Activated naive CD8-positive, alpha-beta T cell treated with anti-CD3 and anti-CD28 coated beads for 36 hours (primary cell): ENCODE measurements at regions not wholly inside any gene's neighbourhood (a gene's known extent, or its start where the extent isn't known, plus 50 kb on each side); places are given as distances from the start of the nearest gene placed in this dataset.

Source experiments
- DNase-seq: peaks from one replicate; pipeline ENCODE4 v3.0.0; 2021
- H3K27ac Mint-ChIP-seq: one replicate; pipeline ENCODE4 v1.8.0; 2022; ENCODE audit warnings: mild to moderate bottlenecking, moderate library complexity, mixed read lengths
- H3K27me3 Mint-ChIP-seq: one replicate; pipeline ENCODE4 v1.8.0; 2022; ENCODE audit warnings: mild to moderate bottlenecking, mixed read lengths
- H3K36me3 Mint-ChIP-seq: one replicate; pipeline ENCODE4 v1.8.0; 2021; ENCODE audit warnings: mild to moderate bottlenecking, mixed read lengths
- H3K4me1 Mint-ChIP-seq: one replicate; pipeline ENCODE4 v1.8.0; 2021; ENCODE audit warnings: mixed read lengths
- H3K4me3 Mint-ChIP-seq: one replicate; pipeline ENCODE4 v1.8.0; 2022; ENCODE audit warnings: mild to moderate bottlenecking, moderate library complexity, mixed read lengths
- H3K9me3 Mint-ChIP-seq: one replicate; pipeline ENCODE4 v1.8.0; 2022; ENCODE audit warnings: mixed read lengths

DNA sequence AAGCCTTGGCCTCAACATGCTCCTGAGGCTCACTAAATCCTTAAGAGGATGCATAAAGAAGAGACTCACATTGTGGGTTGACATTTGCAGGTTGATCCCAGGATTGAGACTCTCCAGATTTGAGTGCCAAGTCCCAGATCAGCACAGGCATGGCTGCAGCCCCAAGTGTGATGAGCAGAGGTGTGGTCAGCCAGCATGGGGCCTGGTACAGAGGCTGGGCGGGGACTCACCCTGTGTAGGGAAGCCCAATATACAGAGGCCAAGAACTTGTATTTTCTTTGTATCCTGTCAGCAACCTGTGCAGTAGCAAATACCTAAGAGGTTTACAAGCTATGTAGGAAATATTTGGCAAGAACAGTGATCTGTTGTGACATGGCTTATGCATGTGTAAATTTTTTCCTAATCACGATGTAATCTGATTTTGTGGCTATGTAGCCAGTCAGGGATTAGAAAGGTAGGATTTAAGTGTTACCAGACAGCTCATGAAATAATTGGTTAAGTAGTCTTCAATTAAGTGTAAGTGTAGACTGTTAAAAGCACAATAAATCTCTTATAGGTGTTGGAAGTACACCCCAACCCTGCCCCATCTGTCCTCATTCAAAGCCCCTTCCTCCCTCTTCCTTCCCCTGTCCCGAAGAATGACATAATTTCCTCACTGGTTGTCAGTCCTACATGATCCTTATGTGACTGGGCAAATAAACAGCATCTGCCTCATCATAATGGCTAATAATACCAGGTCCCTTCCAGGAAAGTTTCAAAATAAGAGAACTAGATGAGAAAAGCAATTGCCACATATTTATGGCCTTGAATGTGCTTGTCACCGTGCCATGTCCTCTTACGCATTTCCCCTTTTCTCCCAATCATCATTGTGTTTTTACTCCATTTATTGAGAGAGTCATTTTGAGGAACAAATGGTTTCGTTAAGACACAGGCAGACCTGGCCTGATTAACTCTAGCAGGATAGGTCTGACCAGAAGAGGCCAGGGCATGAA lies 120.9 kb downstream of the HLX start:
- no peak overlapping the region for H3K27ac Mint-ChIP-seq
- H3K9me3 Mint-ChIP-seq, result peaks cover 4% of the 10 kb centered on the region
- H3K27me3 Mint-ChIP-seq, result peaks cover 4% of the 10 kb centered on the region
- H3K4me1 Mint-ChIP-seq, result no peaks in the 10 kb centered on the region
- H3K36me3 Mint-ChIP-seq, result no peaks in the 10 kb centered on the region
- DNase-seq, result no peak
- H3K4me3 Mint-ChIP-seq, result no peak overlapping the region

DNA sequence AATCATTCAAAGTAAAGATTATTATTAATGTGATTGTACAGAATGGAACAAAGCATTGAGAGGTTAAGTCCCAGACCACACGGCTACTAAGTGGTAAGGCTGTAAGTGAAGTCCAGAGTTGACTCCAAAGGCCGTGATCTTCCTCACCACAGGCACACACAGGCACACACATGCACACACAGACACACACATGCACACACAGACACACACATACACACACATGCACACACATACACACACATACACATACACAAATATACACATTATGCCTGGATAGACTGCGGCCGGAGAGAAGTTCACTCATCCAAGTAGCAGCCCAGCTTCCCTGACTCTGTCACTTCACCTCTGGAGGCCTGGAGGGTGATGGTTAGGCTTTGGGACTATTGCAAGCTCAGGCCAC lies 121.9 kb downstream of the HLX start:
- H3K27ac Mint-ChIP-seq, result no peak overlapping the region
- peaks cover 4% of the 10 kb centered on the region for H3K9me3 Mint-ChIP-seq
- peaks cover 4% of the 10 kb centered on the region for H3K27me3 Mint-ChIP-seq
- H3K4me1 Mint-ChIP-seq, result no peaks in the 10 kb centered on the region
- no peaks in the 10 kb centered on the region for H3K36me3 Mint-ChIP-seq
- DNase-seq, result no peak
- no peak overlapping the region for H3K4me3 Mint-ChIP-seq

DNA sequence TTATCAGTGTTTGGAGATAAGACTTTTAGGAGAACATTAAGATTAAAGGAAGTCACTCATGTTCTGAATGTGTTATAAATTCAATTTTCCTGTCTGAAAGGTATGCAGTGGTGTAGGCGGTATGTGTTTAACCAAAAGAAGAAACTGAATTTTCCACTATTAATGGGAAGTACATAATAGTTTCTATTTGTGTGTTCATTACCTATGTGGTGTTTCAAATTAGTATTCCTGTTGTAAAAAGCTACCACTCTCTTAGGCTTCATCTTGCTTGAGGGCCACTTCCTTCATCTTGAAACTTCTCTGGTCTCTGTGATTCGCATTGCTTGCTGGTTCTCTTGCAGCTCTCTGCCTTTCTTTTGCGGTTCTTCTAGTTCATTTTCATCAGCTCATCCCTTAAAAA lies 123.4 kb downstream of the HLX start:
- no peak for DNase-seq
- Mint-ChIP-seq H3K27me3 (no peaks in the 10 kb centered on the region), H3K4me1 (no peaks in the 10 kb centered on the region), H3K9me3 (peaks cover 2% of the 10 kb centered on the region), H3K4me3 (no peak overlapping the region), H3K27ac (no peak overlapping the region), H3K36me3 (no peaks in the 10 kb centered on the region)

DNA sequence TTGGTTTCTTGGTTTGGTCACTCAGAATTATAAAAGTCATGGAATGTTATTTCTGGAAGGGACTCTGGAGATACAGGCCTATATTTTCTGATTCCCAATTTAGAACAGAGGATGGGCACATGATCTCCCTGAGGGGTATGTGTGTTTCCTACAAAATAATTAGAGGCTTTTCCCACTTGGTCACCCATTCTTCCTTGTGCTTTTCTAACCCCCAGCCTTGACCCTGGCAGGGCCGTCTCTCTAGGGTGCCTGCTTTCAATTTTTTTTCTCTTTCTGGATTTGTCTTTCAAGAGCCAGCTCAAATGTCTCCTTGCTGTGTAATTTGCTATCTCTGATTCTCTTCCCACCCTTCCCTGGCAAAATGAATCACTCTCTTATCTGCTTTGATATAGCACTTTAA lies 131.9 kb downstream of the HLX start:
- H3K27ac Mint-ChIP-seq, result no peak overlapping the region
- no peak for DNase-seq
- no peaks in the 10 kb centered on the region for H3K36me3 Mint-ChIP-seq
- no peaks in the 10 kb centered on the region for H3K4me1 Mint-ChIP-seq
- no peak overlapping the region for H3K4me3 Mint-ChIP-seq
- peaks cover 5% of the 10 kb centered on the region for H3K27me3 Mint-ChIP-seq
- H3K9me3 Mint-ChIP-seq, result no peaks in the 10 kb centered on the region

DNA sequence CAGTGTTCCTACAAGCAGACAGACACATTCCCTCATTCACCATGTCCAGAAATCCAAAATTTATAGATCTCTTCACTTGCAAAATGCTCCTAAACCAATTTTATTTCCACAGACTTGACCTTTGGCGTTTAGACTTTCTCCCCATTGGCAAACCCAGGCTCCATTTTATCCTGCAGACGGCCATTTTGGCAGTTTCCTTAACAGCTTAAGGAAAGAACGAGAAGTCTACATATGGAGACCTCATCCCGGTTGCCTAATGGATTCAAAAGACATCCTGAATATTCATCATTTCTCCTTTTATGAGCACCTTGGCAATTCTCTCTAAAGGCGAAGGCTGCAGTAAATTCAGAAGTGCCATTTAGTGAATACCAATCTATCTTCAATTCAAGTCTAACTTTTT lies 132.9 kb downstream of the HLX start:
- DNase-seq, result no peak
- Mint-ChIP-seq H3K27me3 (peaks cover 5% of the 10 kb centered on the region), H3K36me3 (no peaks in the 10 kb centered on the region), H3K27ac (no peak overlapping the region), H3K4me3 (no peak overlapping the region), H3K4me1 (no peaks in the 10 kb centered on the region), H3K9me3 (no peaks in the 10 kb centered on the region)

DNA sequence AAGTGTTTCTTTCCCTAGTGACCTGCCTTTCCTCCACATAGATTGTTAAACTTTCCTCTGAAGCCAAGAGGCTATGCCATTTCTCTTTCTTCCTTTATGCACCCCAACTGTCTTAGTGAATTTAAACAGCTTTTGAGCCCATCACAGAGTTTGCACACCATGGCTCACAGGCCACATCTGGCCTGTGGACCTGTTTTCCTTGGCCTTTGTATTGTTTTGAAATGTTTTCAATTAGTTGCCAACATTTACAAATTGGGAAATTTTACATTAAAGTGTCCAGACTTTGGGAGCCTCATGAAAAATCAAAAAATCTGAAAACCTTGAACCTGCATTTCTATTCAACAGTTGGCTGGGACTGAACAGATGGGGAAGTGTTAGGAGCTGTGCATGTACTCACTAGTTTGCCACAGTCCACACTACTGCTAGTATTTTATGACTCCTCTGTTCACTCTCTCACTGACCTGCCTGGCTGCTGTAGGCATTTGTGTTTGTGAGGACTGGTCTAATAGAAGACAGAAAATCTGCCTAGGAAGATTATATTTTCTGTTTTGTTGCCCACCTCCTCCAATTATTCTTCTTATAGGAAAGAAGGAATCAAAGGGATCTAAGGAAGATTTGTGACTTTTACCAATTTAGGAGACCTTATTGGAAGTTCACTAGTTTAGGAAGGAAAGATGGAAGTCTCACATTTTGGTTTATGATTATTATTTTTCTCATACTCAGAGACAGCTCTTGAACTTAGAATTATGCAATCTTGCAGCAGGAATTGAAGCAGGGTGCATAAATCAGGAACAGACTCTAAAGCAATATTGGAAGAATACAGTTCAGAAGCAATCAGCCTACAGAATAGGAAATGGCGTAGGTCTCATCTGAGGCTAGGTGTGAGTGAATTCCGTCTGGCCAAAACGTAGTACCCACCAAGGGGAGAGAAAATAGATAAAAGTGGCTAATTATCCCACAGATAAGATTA lies 134.7 kb downstream of the HLX start:
- no peaks in the 10 kb centered on the region for H3K36me3 Mint-ChIP-seq
- no peak overlapping the region for H3K27ac Mint-ChIP-seq
- H3K4me1 Mint-ChIP-seq, result no peaks in the 10 kb centered on the region
- peaks cover 5% of the 10 kb centered on the region for H3K27me3 Mint-ChIP-seq
- no peak overlapping the region for H3K4me3 Mint-ChIP-seq
- no peaks in the 10 kb centered on the region for H3K9me3 Mint-ChIP-seq
- DNase-seq, result no peak

DNA sequence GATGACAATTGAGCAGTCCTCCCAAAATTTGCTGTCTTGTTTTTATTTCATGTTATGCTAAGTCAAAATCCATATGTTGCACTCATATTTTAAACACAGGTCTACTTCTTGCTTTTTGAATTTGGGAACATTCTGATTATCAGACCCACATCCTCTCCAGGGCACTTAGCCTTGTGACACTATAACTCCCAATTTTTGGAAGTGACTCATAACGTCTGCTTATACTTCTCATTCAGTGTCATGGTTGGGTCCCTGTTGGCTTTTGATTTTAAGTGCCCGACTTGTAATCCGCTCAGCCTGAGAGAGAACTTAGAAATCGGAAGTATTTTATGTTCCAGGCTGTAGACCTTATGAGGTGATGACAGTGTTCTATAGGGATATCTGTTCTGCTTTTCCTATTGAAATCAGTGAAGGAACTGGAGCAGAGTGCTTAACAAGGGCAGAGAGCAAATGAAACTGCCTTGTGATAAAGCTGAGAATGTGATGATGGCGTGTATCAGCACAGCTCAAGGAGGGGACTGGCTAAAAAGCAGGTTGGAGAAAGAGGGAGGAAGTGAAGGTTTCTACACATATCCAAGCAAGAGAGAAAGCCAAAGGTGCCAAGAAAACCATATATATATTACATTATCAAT lies 136.0 kb downstream of the HLX start:
- Mint-ChIP-seq H3K4me1 (no peaks in the 10 kb centered on the region), H3K27ac (no peak overlapping the region), H3K27me3 (peaks cover 5% of the 10 kb centered on the region), H3K9me3 (no peaks in the 10 kb centered on the region), H3K36me3 (no peaks in the 10 kb centered on the region), H3K4me3 (no peak overlapping the region)
- no peak for DNase-seq

DNA sequence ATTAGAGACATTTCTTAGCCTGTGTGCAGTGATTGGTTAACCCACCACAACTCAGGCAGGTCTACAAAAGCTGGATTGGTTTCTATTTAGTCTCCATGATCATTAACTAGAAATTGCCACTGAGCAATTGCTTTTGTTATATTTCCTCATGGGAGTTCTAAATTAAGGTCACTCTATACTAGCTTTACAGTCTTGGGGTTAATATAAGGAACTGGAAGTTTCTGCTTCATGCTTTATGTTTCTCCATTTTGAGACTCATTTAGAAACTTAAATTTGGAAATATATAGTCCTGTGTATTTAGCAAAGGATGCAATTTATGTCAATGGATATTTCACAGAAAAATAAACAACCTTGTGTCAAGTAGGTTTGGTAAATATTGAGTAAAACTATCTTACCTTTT lies 137.5 kb downstream of the HLX start:
- H3K4me3 Mint-ChIP-seq, result no peak overlapping the region
- no peak for DNase-seq
- no peaks in the 10 kb centered on the region for H3K4me1 Mint-ChIP-seq
- H3K36me3 Mint-ChIP-seq, result no peaks in the 10 kb centered on the region
- no peaks in the 10 kb centered on the region for H3K27me3 Mint-ChIP-seq
- H3K27ac Mint-ChIP-seq, result no peak overlapping the region
- no peaks in the 10 kb centered on the region for H3K9me3 Mint-ChIP-seq

DNA sequence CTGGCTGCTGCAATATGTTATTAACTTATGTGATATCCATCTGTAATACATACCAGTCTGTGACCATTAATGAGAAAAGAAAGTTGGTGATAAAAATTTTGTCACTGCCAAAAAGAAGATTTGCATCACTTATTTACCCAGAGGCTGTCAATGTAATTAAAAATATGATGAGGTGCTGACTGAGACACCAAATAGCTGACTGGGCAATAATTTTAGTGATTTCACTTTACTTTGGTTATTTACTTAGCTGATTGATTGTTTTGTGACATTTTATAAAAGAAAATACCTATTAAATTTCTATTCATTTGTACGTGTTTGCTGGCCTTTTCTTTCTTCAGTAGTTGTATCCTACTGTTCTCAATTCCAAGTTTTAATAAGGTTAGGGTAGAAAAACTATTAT lies 139.2 kb downstream of the HLX start:
- Mint-ChIP-seq H3K36me3 (no peaks in the 10 kb centered on the region), H3K9me3 (no peaks in the 10 kb centered on the region), H3K4me3 (no peak overlapping the region), H3K27ac (no peak overlapping the region), H3K27me3 (no peaks in the 10 kb centered on the region), H3K4me1 (no peaks in the 10 kb centered on the region)
- DNase-seq, result no peak

DNA sequence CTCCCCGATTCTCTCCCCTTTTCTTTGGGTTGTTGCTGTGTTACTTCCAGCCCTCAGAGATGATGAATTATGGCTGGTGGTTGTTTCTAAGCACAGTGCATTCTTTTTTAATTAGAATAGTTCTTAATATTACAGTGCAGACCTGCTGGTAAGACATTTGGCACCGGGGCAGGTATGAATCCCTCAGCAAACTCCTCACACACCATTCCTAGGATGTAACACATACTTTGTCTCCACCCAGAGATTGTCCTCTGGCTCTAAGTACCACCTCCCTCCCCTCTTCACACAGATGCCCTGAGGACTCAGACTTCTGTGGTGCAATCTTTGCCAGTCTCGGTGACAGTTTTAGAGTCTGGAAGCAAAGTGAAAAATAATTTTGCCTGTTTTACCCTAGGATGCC lies 143.1 kb downstream of the HLX start:
- Mint-ChIP-seq H3K36me3 (no peaks in the 10 kb centered on the region), H3K9me3 (no peaks in the 10 kb centered on the region), H3K4me1 (no peaks in the 10 kb centered on the region), H3K27me3 (no peaks in the 10 kb centered on the region), H3K4me3 (no peak overlapping the region), H3K27ac (no peak overlapping the region)
- DNase-seq, result no peak

DNA sequence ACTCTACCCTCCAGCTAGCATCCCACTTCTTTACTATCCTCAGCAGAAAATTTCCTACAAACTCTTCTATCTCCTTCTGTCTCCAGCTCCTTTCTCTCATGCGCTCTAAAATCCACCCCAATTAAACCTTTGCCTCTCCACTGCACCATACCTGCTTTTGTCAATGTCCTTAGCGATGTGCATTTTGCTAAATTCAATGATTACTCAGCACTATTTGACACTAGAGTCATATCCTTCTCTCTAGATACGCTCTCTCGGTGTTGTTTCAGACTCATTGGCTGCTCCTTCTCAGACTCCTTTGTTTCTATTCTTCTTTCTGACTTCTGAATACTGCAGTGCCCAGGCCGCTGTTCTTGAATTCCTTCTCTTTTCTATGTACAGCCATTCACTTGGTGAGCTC lies 144.2 kb downstream of the HLX start:
- no peak overlapping the region for H3K27ac Mint-ChIP-seq
- H3K9me3 Mint-ChIP-seq, result no peaks in the 10 kb centered on the region
- DNase-seq, result no peak
- H3K4me3 Mint-ChIP-seq, result no peak overlapping the region
- no peaks in the 10 kb centered on the region for H3K36me3 Mint-ChIP-seq
- no peaks in the 10 kb centered on the region for H3K4me1 Mint-ChIP-seq
- H3K27me3 Mint-ChIP-seq, result no peaks in the 10 kb centered on the region

DNA sequence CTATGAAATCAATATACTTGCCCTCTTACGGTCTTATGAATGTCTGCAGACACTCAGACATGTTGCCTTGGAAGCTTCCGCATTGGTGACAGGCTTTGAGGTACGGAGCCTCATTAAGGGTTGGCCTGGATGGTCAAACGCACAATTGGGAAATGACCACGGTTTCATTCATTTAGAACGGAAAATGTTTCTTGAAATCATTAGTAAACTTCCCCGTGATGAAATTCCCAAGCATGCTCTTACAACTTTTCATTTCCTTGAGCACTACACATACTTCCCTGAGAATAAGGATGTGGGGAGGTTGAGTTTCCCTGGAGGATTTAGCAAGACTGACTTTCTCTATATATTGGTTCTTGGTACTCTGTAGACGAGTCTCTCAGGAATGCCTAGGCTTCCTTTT lies 146.3 kb downstream of the HLX start:
- H3K4me3 Mint-ChIP-seq, result no peak overlapping the region
- no peaks in the 10 kb centered on the region for H3K9me3 Mint-ChIP-seq
- no peaks in the 10 kb centered on the region for H3K27me3 Mint-ChIP-seq
- H3K4me1 Mint-ChIP-seq, result no peaks in the 10 kb centered on the region
- H3K27ac Mint-ChIP-seq, result no peak overlapping the region
- no peak for DNase-seq
- no peaks in the 10 kb centered on the region for H3K36me3 Mint-ChIP-seq

DNA sequence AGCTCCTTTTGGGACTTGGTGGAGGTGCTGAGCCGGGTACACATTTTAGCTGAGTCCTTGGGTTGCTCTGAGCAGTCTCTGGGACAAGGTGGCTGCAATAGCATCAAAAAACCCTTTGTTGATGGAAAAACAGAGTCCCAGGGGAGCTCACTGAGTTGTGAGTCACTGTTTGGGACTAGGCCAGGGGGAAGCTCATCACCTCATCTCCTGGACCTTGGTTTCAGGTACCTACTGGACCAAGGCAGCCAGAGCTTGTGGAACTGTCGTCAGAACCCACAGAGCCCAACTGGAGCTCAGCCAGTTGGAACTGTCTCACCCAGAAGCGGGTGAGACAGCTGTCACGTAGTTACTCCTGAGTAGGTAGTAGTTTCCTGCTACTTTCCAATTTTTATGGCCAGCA lies 146.7 kb downstream of the HLX start:
- Mint-ChIP-seq H3K9me3 (no peaks in the 10 kb centered on the region), H3K27me3 (no peaks in the 10 kb centered on the region), H3K4me3 (no peak overlapping the region), H3K36me3 (no peaks in the 10 kb centered on the region), H3K27ac (no peak overlapping the region), H3K4me1 (no peaks in the 10 kb centered on the region)
- DNase-seq, result no peak

DNA sequence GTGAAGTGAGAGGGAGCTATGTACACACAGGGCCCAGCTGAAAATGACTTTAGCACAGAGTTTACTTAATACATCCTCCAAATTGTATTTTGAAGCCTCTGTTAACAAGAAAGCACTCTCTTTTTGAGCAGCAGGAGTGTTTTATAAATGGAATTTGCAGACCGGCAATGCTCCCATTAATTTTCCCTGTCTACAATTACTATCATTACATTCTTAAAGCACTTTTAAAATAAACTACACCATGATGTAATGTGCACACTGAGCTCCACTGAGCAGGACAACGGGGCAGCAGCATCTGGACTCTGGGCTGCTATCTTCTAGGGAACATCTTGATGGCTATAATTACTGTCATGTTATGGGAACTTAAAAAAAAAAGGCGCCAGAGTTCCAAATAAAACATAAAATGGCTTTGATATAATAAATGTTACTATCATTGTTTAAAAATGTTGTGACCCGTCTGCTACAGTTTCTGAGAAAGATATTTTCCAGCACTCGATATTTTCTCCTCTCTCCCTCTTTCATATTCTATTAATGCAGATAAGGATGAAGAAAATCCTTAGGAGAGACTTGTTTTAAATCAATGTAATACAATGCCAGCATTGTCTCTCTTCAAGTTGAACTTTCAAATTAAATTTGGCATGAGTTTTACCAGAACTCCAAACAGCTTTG lies 150.9 kb downstream of the HLX start:
- Mint-ChIP-seq H3K9me3 (no peaks in the 10 kb centered on the region), H3K36me3 (no peaks in the 10 kb centered on the region), H3K4me1 (no peaks in the 10 kb centered on the region), H3K4me3 (no peak overlapping the region), H3K27ac (no peak overlapping the region), H3K27me3 (no peaks in the 10 kb centered on the region)
- no peak for DNase-seq

DNA sequence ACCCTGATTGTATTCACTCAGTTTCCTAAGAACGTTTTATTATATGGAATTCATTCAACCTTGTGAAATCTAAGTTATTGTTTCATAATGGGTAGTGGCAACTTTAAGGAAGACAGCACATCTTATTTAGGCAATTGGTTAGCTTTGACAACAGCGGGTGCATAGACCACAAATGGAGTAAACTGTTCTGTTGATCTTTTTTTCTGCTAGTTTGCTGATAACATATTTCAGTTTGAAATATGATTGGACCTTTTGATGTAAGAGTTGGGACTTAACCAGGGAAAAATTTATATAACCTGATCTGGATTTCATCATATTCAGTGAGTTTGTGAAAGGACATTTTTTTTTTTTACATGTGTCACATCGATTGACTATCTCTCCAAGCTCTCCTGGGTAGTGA lies 151.7 kb downstream of the HLX start:
- no peaks in the 10 kb centered on the region for H3K36me3 Mint-ChIP-seq

More for the DNA sequence above, 151.7 kb downstream of the HLX start:
- Mint-ChIP-seq H3K4me3 (no peak overlapping the region), H3K4me1 (peaks cover 4% of the 10 kb centered on the region), H3K9me3 (no peaks in the 10 kb centered on the region), H3K27me3 (no peaks in the 10 kb centered on the region), H3K27ac (no peak overlapping the region)
- DNase-seq, result no peak
